ENCODE measurements at regions not wholly inside any gene's neighbourhood (a gene's known extent, or its start where the extent isn't known, plus 50 kb on each side); places are given as distances from the start of the nearest gene placed in this dataset.
A peak's percentile ranks its signal among the peaks of the same experiment; 100 is the strongest.
"Not testable (repeated sequence)": the region's sequence is repeated elsewhere in the genome, so short reads cannot be mapped to it uniquely, and the experiment has no call there.

DNA sequence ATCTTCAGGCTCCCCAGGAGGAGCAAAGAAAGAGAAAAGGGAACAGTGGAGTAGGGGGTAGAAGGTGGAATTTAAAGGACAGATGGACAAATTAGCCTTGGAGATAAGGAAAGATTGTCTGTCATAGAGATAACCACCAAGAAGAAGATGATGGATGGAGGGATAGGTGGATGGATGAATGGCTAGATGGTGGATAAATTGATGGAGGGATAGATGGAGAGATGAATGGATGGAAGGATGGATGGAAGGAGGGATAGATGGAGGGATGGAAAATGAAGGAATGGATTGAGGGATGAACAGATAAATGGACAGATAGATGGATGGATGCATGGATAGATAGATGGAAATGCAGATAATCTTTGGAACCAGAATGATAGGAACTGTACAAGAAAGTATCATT, 102.8 kb downstream of the TNFAIP3 start:
- DNase-seq, result no peak

DNA sequence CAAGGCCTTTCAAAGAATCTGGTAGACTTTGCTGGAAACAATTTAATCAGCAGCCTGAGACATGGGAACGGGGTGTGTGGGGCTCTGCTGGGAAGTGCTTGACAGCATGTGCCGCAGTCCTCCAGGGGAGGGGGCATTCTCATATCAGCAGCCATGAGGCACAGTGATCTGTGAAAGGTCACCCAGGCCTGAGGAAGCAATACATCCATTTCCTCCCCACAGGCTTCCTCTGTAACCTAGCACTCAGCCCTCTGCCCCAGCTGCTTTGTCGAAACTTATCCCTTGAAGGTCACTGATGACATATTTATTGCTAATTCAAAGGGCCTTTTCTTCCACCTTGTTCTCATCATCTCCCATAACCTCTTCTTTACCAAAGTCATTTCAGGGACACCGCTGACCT, 103.3 kb downstream of the TNFAIP3 start:
- no peak for DNase-seq

DNA sequence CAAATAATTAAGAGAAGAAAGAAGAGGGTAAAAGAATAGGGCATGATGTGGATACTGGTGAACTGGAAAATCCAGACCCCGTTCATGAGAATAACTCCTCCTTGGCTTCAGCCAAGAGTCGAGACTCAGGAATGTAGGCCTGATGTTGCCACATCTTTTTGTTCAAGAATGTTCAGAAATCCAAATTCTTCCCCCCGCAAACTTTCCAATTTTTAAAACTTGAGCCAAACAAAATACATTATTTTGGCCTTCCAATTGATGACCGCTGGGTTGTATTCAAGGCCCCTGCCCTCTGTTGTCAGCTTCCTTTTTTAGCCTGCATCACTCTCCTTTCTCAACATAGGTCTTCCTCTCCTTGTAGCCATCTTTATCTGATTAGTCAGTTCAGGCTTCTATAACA, 106.1 kb downstream of the TNFAIP3 start:
- no peak for DNase-seq

DNA sequence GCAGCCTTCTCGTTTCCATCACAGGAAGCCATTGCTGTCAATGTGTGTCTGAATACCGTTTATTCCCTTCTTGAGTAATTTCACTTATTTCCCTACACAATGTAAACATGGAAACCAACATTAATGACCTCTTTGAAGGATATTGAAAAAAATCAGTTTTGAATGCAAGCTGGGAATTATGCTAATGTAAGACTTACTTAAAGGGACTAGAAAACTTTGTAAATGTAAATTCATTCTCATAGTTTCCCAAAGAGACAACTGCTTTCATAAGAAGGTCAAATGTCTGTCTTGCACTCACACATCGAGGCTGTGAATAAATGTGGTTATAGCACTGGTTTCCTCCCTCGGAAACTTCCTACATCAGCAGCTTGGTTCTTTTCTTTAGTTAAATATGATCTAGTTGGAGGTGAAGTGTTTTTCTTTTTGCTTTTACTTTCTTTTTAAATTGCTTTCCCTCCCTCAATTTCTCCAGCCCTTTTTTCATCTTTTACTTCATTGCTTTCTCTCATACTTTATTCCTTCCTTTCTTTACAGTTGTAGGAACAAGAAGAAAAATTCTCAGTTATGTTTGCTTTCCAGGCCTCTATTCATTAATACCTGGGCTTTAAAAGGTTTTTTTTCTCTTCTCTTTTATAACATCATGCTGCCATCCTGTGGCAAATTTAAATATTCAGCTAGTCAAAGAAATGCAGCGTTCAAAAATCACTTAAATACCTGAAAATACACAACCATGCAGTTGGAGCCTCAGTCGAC, 108.3 kb downstream of the TNFAIP3 start:
- DNase-seq, result peak; percentile 1

DNA sequence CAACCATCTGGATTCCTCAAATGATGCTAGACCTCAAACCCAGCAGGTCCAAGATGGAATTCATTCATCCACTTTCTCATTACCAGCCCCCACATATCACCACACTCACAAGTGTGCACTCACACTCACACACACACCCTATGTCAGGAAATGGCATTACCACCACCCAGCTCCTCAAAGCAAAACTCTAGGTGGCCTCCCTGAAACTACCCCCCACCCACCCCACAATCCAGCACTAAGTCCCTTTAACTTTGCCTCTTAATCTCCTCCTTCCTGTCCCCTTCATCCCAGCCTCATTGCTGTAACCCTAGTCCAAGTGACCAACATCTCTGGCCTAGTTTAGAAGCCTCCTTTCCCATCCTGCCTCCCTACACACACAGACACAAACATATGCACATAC, 109.4 kb downstream of the TNFAIP3 start:
- DNase-seq, result no peak

DNA sequence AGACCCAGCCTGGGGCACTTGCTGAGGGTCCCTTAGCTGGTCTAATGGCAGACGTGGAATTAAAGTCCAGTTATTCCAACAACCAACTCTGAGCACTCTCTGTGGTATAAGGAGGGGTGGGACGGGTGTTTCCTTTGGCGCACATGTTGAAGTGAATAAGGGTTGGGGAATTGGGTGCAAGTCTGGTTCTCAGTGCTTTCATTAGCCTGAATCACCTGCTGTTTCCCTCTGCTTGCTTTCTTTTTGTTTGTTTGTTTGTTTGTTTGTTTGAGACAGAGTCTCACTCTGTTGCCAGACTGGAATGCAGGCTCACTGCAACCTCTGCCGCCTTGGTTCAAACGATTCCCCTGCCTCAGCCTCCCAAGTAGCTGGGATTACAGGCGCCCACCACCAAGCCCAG, 110.1 kb downstream of the TNFAIP3 start:
- no peak for DNase-seq

DNA sequence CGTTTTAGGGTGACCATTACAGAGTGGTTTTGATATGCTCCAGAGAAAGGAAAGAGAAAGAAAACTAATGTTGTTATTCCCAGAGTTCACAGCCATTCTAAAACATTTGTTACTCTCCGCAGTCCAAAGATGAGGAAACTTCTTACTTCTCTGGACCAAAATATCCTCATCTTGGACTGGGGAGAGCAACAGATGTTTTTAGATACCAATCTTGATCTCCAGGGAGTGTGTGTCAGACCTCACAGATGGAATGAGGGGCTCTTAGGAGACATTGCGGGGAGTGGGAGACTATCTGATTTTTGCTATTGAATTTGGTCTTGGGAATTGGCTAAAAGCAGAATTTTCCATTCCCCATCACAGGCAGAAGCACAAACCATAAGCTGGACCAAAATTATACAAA, 110.8 kb downstream of the TNFAIP3 start:
- DNase-seq, result no peak

DNA sequence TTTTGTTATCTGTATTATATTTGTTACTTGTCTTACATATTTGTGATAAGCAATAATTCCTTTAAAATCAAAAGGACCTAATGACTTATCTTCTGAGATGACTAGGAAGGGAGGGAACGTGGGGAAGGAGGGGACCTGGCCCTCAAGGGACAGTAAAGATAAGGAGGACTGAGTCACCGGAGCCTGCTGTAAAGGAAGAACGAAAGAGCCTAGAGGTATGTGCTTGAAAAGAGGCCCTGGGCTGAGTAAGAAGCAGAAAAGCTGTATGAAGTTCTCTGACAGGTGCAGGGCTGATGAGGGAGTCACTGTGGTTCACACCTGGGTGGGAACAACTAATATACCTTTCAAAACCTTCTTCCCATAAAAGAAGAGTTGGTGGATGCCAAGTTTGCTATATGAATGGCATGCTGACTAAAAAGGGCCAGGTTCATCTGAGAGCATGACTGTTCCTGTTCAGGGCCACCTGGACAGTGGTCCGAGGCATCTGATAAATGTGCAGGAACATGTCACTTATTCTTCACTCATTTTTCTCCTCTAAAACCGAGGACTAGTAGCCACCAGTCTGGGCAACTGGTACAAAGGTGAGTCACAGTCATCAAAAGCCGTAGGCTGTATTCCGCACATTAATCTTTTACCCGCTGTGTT, 111.3 kb downstream of the TNFAIP3 start:
- no peak for DNase-seq

DNA sequence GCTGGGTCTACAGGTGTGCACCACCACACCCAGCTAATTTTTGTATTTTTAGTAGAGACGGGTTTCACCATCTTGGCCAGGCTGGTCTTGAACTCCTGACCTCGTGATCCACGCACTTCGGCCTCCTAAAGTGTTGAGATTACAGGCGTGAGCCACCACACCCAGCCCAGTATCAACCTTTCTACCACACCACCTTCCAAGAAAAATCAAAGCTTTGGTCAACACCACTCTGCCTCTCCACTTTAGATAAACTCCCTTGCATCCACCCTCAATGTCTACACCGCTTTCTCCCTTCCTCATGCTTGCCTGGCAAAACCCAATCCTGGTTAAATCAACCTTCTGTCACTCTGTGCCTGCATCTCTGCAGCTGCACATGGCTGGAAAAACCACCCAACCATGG, 112.2 kb downstream of the TNFAIP3 start:
- DNase-seq, result not testable (repeated sequence)

DNA sequence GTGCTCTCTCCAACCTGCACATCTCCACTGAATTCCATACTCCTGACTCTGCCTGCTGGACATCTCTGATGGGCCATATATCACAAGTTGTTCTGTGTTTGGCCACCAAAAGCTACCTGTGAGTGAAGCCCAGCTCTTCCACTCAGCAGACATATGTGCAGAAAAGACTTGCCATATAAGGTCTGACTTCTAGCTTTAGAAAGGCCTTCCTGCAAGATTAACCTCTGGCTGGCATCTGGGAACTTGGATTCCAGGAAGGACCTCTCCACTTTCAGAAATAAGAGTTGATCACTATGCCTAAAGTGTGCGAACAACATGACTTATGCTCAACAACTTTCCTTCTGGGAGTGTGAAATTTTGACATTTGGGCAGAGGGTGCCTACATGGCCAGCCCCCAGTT, 113.7 kb downstream of the TNFAIP3 start:
- no peak for DNase-seq

DNA sequence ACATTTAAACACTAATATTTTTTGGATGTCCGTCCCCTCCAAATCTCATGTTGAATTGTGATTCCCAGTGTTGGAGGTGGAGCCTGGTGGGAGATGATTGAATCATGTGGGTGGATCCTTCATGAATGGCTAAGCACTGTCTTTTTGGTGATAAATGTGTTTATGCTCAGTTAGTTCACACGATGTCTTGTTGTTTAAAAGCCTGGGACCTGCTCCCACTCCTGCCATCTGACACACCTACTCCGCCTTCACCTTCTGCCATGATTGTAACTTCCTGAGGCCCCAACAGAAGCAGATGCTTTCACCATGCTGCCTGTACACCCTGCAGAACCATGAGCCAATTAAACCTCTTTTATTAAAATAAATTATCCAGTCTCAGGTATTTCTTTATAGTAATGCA, 114.7 kb downstream of the TNFAIP3 start:
- no peak for DNase-seq

DNA sequence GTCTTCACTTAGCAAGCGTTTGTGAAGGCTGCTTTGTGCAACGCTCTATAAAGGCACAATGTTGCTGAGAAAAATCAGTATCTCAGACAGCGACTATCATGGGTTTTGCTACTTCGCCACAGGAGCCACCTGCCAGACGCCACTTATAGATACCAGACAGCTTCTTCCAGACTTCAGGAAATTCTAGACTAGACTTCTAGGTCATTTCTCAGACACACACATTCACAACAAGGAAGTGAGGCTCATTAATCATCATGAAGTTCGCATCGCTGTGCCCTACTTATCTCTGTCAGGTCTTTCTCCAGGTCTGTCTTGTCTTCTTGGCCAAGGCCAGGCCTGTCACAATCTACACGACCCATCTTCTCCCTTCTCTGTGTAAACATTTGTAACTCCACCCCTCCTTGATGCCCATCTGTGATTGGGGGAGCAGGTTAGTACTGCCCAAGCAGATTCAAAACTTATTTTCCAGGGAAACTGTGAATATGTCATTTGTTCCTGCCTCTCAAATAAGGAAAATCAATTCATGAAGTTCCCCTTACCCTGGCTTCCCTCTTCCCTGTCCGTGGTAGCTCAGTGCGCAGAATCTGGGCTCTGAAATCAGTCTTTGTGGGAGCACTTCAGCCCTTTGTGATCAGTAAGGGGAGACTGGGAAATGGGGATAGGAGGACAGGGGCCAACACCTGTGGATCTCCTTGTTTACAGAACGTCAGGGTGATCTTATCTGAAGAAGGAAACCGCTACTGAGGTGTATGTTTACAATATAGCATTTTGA, 115.5 kb downstream of the TNFAIP3 start:
- no peak for DNase-seq

DNA sequence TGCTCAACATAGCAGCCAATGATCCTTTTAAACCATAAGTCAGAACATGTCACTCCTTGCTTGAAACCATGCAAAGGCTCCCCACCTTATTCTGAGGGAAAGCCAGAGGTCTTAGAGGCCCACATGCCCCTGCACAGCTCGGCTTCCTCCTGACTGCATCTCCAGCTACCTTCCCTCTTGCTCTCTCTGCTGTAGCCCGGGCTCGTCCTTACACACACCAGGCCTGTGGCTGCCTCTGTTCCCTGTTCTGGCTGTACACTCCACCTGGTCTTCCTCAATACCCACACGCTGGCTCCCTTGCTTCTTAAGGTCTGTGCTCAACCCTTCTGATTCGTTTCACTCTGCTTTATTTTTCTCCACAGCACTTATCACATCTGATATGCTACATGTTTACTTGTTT, 116.2 kb downstream of the TNFAIP3 start:
- DNase-seq, result no peak

DNA sequence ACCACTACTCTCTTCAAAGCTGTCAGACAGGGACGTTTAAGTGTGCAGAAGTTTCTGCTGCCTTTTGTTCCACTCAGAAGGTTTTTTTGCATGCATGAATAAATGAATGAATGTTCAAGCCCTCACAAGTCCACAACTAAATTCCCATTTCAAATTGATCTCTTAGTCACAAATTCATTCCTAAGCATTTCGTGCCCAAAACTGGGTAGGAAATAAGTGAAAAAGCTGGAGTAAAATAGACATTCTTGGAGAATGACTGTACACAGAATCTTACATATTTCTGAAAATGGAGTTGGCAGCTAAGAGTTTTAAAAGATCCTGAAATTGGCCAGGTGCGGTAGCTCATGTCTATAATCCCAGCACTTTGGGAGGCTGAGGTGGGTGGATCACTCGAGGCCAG, 117.6 kb downstream of the PERP start:
- DNase-seq, result no peak

DNA sequence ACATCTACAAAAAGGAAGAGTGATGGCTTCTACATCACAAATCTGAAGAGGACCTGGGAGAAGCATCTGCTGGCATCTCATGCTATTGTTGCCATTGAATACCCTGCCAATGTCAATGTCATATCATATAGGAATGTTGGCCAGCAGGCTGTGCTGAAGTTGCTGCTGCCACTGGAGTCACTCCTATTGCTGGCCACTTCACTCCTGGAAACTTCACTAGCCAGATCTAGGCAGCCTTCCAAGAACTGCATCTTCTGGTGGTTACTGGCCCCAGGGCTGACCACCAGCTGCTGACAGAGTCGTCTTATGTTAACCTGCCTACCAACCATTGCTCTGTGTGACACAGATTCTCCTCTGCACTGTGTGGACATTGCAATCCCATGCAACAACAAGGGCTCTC, 111.8 kb downstream of the PERP start:
- no peak for DNase-seq

DNA sequence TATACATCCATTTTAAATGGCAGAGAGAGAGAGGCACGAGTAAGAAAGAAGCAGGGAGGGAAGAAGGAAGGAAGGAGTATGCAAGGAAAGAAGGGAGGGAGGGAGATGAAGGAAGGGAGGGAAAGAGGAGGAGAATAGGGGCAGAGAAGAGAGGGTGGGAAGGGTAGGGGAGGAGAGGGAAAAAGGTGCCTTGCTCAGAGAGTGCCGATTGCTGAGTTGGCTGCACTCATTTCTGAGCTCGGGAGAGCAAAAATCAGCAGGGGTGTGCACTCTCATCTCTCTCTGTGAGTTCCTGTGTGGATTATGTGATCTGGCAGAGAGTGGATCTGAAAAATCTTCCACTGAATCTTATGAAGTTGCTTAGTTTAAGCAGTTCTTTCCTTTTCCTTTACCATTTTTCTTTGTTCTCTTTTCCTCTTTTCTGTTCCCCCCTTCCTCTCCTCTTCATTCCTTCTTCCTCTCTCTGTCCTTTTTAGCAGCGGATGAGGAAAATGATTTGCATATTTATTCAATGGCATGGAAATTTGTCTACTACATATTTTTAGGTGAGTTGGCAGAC, 108.7 kb downstream of the PERP start:
- no peak for DNase-seq

DNA sequence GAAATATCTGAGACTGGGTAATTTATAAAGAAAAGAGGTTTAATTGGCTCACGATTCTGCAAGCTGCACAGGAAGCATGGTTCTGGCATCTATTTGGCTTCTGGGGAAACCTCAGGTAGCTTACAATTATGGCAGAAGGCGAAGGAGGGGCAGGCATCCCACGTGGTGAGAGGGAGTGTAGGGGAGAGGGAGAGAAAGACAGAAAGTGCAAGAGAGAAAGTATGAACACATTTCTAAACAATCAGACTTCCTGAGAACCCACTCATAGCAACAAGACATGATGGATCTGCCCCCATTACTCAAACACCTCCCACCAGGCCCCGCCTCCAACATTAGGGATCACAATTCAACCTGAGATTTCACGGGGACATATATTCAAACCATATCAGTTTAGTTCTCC, 107.4 kb downstream of the PERP start:
- no peak for DNase-seq

DNA sequence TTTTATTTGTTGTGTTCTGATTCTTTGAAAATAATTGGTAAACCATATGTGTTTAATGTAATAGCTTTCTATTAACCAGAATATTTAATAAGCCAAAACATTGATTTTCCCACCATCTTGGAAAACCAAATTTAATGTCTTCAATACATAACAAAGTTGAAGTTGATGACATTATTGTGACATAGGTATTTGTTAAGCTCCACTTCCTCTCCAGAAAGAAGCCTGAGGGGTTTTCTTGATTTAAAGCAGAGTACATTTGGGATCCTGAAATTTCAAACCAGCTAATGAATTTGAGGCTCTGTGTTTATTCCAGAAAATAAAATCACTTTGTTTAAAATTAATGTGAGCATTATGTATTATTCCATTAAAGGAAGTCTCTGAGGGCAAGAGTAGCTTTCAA, 106.3 kb downstream of the PERP start:
- DNase-seq, result no peak

DNA sequence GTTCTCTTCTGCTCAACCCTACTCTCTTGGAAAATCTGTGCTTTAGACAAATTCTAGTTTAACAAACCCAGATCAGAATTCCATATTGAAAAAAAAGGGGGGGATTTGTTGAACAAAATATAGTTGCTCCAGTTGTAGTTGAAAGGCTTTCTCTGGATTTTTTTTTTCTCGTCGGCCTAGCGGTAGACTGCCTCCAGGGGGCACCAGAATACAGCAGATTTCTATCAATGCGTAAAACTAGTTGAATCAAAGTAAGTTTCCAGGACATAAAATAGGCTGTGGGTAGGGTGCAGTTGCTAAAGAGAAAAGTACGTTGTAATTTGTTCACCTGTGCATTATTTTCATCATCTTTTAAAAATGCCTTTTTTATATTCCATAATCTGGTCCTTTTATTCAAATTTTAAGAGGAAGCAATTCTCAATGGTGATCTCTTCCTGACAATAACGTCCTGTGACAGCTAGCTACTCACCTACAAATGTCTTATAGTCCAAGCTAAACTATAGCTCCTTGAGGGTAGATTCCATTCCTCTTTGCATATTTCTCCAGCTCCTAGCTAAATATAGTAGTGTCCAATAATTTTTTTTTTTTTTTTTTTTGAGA, 105.4 kb downstream of the PERP start:
- peak; percentile 11 for DNase-seq

DNA sequence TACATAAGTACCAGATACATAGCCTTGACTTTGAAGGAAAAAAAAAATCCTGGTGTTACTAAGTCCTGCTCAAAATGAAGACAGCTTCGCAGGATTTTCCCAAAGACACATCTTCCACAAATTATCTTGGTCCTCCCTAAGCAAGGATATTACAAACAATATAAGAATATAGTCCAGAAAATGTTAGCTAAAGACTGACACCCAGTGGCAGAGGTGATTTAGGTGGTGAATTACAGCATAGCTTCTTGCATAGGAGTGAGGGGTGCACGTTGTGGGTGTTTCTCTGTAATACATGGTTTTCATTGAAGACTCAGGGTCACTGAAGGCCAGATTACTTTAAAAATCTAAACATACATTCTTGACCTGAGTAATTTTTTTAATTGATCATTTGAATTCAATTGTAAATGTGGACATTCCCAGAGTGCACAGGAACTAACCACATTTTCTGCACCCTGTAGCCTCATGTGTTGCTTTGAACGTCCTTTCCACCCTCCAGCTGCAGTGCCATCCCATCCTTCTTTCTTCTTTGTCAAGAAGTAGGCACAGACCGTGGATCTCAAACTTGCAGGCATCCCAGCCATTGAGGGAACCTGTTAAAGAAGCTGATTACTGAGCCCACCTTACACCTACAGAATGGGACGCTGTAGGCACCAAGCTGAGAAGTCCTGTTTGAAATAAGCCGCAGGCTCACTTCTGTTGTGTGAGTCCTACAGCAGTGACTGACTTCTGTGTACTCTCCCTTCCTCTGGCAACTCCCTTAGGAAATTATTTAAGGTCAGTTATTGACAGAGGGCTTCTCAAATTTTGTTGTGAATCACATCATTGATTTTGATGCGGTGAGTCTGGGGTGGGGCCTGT, 102.6 kb downstream of the PERP start:
- peak; percentile 22 for DNase-seq

DNA sequence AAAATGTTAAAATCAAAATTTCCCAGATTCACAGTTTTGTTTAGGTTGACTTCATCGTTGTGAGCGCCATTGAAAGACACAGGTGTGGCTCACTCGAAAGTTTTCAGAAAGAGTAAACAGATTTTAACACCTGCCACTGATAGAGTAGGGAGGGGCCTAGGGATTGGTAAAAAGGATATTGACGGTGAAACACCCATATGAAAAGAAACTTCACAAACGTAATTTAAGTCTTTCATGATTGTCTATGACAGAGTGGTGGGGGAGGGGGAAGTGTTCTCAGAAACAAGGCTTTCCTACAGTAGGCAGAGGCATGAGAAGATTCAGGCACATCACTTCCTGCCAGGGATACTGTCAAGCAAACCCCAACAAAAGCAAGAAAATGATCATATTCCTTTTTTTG, 101.4 kb downstream of the PERP start:
- DNase-seq, result no peak

DNA sequence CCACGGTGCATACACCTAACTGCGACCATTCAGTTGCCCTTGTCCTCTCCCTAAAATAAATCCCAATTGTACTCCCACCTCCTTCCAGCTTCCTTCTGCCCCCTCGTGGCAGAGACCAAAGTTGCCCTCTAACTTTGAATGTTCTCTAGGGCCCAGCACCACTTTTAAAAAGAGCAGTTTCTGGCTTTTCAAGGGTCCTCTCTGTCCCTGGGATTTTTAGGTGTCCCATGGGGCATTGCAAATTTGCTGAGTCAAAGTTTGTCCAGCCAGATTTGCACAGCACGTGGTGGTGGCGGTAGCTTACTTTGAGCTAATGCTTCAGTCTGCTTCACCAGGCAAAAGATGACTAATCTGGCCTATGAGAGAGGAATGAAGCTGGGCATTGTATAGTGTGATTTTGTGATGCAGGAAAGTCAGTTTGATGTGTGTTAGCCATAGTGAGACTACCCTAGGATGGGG, 100.2 kb downstream of the PERP start:
- peak; percentile 0 for DNase-seq
